ENCODE measurements at regions not wholly inside any gene's neighbourhood (a gene's known extent, or its start where the extent isn't known, plus 50 kb on each side); places are given as distances from the start of the nearest gene placed in this dataset.

GRCh38 chr9:99393993-99394392, 171.9 kb downstream of the SEC61B start:
- TF ChIP-seq CTCF (IDR thresholded peaks at IDR 0.05; ENCODE audit: borderline replicate concordance, extremely low read depth, low read length, poor library complexity, severe bottlenecking) (no peak), EZH2 (IDR thresholded peaks at IDR 0.05; ENCODE audit: borderline replicate concordance, low read depth, low read length, severe bottlenecking) (no peak)

All from DND-41 (cell line).